ENCODE measurements at regions not wholly inside any gene's neighbourhood (a gene's known extent, or its start where the extent isn't known, plus 50 kb on each side); places are given as distances from the start of the nearest gene placed in this dataset.
"Not testable (repeated sequence)": the region's sequence is repeated elsewhere in the genome, so short reads cannot be mapped to it uniquely, and the experiment has no call there.

GRCh38 chr2:58745334-58745733, 504.2 kb upstream of the FANCL start:
- WGBS, 3 donors: 44 to 72% (median 50%) methylated on average over 2 of the region's 2 CpGs

GRCh38 chr2:58740426-58740825, 499.3 kb upstream of the FANCL start:
- no peak for DNase-seq
- no peak for FAIRE-seq

More at GRCh38 chr2:58745334-58745733, 504.2 kb upstream of the FANCL start:
- DNase-seq; H3K9me3 ChIP-seq (ENCODE audit: control insufficient read depth in 2 of 2, insufficient read depth in 1 of 2, low read depth in 1 of 2, low read length in 1 of 2); H3K4me3 ChIP-seq (ENCODE audit: low read depth in 1 of 3, low read length in 3 of 3); H3K4me1 ChIP-seq (ENCODE audit: control insufficient read depth in 3 of 3, insufficient read depth in 2 of 3, low read depth in 1 of 3, low read length in 2 of 3); H3K27ac ChIP-seq (ENCODE audit: low read depth in 1 of 3, low read length in 2 of 3); FAIRE-seq; H3K36me3 ChIP-seq (ENCODE audit: control insufficient read depth in 3 of 3, insufficient read depth in 2 of 3, low read depth in 1 of 3, low read length in 3 of 3); H3K27me3 ChIP-seq (ENCODE audit: control insufficient read depth in 3 of 3, insufficient read depth in 3 of 3, low read length in 3 of 3): not testable (repeated sequence)

GRCh38 chr2:58739033-58739432, 497.9 kb upstream of the FANCL start:
- Histone ChIP-seq H3K27ac (ENCODE audit: low read depth in 1 of 3, low read length in 2 of 3) (no peak overlapping the region), H3K9me3 (ENCODE audit: control insufficient read depth in 2 of 2, insufficient read depth in 1 of 2, low read depth in 1 of 2, low read length in 1 of 2) (no peaks in the 10 kb centered on the region), H3K4me3 (ENCODE audit: low read depth in 1 of 3, low read length in 3 of 3) (no peak overlapping the region), H3K36me3 (ENCODE audit: control insufficient read depth in 3 of 3, insufficient read depth in 2 of 3, low read depth in 1 of 3, low read length in 3 of 3) (no peaks in the 10 kb centered on the region), H3K27me3 (ENCODE audit: control insufficient read depth in 3 of 3, insufficient read depth in 3 of 3, low read length in 3 of 3) (no peaks in the 10 kb centered on the region), H3K4me1 (ENCODE audit: control insufficient read depth in 3 of 3, insufficient read depth in 2 of 3, low read depth in 1 of 3, low read length in 2 of 3) (no peaks in the 10 kb centered on the region)
- FAIRE-seq: no peak
- 79 to 94% (median 85%) methylated on average over 1 of the region's 1 CpG for WGBS, 3 donors
- DNase-seq: no peak

More at GRCh38 chr2:58740426-58740825, 499.3 kb upstream of the FANCL start:
- no peak overlapping the region for H3K27ac ChIP-seq (ENCODE audit: low read depth in 1 of 3, low read length in 2 of 3)
- no peaks in the 10 kb centered on the region for H3K27me3 ChIP-seq (ENCODE audit: control insufficient read depth in 3 of 3, insufficient read depth in 3 of 3, low read length in 3 of 3)
- H3K9me3 ChIP-seq (ENCODE audit: control insufficient read depth in 2 of 2, insufficient read depth in 1 of 2, low read depth in 1 of 2, low read length in 1 of 2): no peaks in the 10 kb centered on the region
- H3K4me1 ChIP-seq (ENCODE audit: control insufficient read depth in 3 of 3, insufficient read depth in 2 of 3, low read depth in 1 of 3, low read length in 2 of 3): no peaks in the 10 kb centered on the region
- WGBS, 3 donors: 63 to 70% (median 67%) methylated on average over 1 of the region's 1 CpG
- H3K36me3 ChIP-seq (ENCODE audit: control insufficient read depth in 3 of 3, insufficient read depth in 2 of 3, low read depth in 1 of 3, low read length in 3 of 3): no peaks in the 10 kb centered on the region
- H3K4me3 ChIP-seq (ENCODE audit: low read depth in 1 of 3, low read length in 3 of 3): no peak overlapping the region

GRCh38 chr2:58734365-58734764, 493.2 kb upstream of the FANCL start:
- no peak for FAIRE-seq
- Histone ChIP-seq H3K4me1 (ENCODE audit: control insufficient read depth in 3 of 3, insufficient read depth in 2 of 3, low read depth in 1 of 3, low read length in 2 of 3) (no peaks in the 10 kb centered on the region), H3K4me3 (ENCODE audit: low read depth in 1 of 3, low read length in 3 of 3) (no peak overlapping the region), H3K27ac (ENCODE audit: low read depth in 1 of 3, low read length in 2 of 3) (no peak overlapping the region), H3K27me3 (ENCODE audit: control insufficient read depth in 3 of 3, insufficient read depth in 3 of 3, low read length in 3 of 3) (no peaks in the 10 kb centered on the region), H3K9me3 (ENCODE audit: control insufficient read depth in 2 of 2, insufficient read depth in 1 of 2, low read depth in 1 of 2, low read length in 1 of 2) (no peaks in the 10 kb centered on the region), H3K36me3 (ENCODE audit: control insufficient read depth in 3 of 3, insufficient read depth in 2 of 3, low read depth in 1 of 3, low read length in 3 of 3) (no peaks in the 10 kb centered on the region)
- DNase-seq: no peak
- WGBS, 3 donors: 5 to 64% (median 44%) methylated on average over 1 of the region's 1 CpG

GRCh38 chr2:58732999-58733398, 491.9 kb upstream of the FANCL start:
- Histone ChIP-seq H3K4me1 (ENCODE audit: control insufficient read depth in 3 of 3, insufficient read depth in 2 of 3, low read depth in 1 of 3, low read length in 2 of 3) (no peaks in the 10 kb centered on the region), H3K4me3 (ENCODE audit: low read depth in 1 of 3, low read length in 3 of 3) (no peak overlapping the region), H3K9me3 (ENCODE audit: control insufficient read depth in 2 of 2, insufficient read depth in 1 of 2, low read depth in 1 of 2, low read length in 1 of 2) (no peaks in the 10 kb centered on the region), H3K36me3 (ENCODE audit: control insufficient read depth in 3 of 3, insufficient read depth in 2 of 3, low read depth in 1 of 3, low read length in 3 of 3) (no peaks in the 10 kb centered on the region), H3K27me3 (ENCODE audit: control insufficient read depth in 3 of 3, insufficient read depth in 3 of 3, low read length in 3 of 3) (no peaks in the 10 kb centered on the region), H3K27ac (ENCODE audit: low read depth in 1 of 3, low read length in 2 of 3) (no peak overlapping the region)
- 89 to 100% (median 100%) methylated on average over 1 of the region's 1 CpG for WGBS, 3 donors
- no peak for DNase-seq
- no peak for FAIRE-seq

- FAIRE-seq: no peak
- 34 to 56% (median 50%) methylated on average over 2 of the region's 2 CpGs for WGBS, 3 donors
- Histone ChIP-seq H3K27ac (ENCODE audit: low read depth in 1 of 3, low read length in 2 of 3) (no peak overlapping the region), H3K9me3 (ENCODE audit: control insufficient read depth in 2 of 2, insufficient read depth in 1 of 2, low read depth in 1 of 2, low read length in 1 of 2) (no peaks in the 10 kb centered on the region), H3K4me1 (ENCODE audit: control insufficient read depth in 3 of 3, insufficient read depth in 2 of 3, low read depth in 1 of 3, low read length in 2 of 3) (no peaks in the 10 kb centered on the region), H3K36me3 (ENCODE audit: control insufficient read depth in 3 of 3, insufficient read depth in 2 of 3, low read depth in 1 of 3, low read length in 3 of 3) (no peaks in the 10 kb centered on the region), H3K27me3 (ENCODE audit: control insufficient read depth in 3 of 3, insufficient read depth in 3 of 3, low read length in 3 of 3) (no peaks in the 10 kb centered on the region), H3K4me3 (ENCODE audit: low read depth in 1 of 3, low read length in 3 of 3) (no peak overlapping the region)
- DNase-seq: no peak
These were observed 490.4 kb upstream of the FANCL start for GRCh38 chr2:58731488-58731869.

- WGBS, 3 donors: 44 to 56% (median 50%) methylated on average over 5 of the region's 5 CpGs
- DNase-seq (no peak), FAIRE-seq (no peak)
- H3K27me3 ChIP-seq (ENCODE audit: control insufficient read depth in 3 of 3, insufficient read depth in 3 of 3, low read length in 3 of 3): no peaks in the 10 kb centered on the region
- no peaks in the 10 kb centered on the region for H3K9me3 ChIP-seq (ENCODE audit: control insufficient read depth in 2 of 2, insufficient read depth in 1 of 2, low read depth in 1 of 2, low read length in 1 of 2)
- no peak overlapping the region for H3K4me3 ChIP-seq (ENCODE audit: low read depth in 1 of 3, low read length in 3 of 3)
- no peaks in the 10 kb centered on the region for H3K36me3 ChIP-seq (ENCODE audit: control insufficient read depth in 3 of 3, insufficient read depth in 2 of 3, low read depth in 1 of 3, low read length in 3 of 3)
- no peaks in the 10 kb centered on the region for H3K4me1 ChIP-seq (ENCODE audit: control insufficient read depth in 3 of 3, insufficient read depth in 2 of 3, low read depth in 1 of 3, low read length in 2 of 3)
- no peak overlapping the region for H3K27ac ChIP-seq (ENCODE audit: low read depth in 1 of 3, low read length in 2 of 3)
These were observed 489.8 kb upstream of the FANCL start for GRCh38 chr2:58730764-58731487.

GRCh38 chr2:58727981-58728656, 487.0 kb upstream of the FANCL start:
- no peaks in the 10 kb centered on the region for H3K4me1 ChIP-seq (ENCODE audit: control insufficient read depth in 3 of 3, insufficient read depth in 2 of 3, low read depth in 1 of 3, low read length in 2 of 3)
- no peaks in the 10 kb centered on the region for H3K27me3 ChIP-seq (ENCODE audit: control insufficient read depth in 3 of 3, insufficient read depth in 3 of 3, low read length in 3 of 3)
- DNase-seq (no peak), FAIRE-seq (no peak)
- H3K9me3 ChIP-seq (ENCODE audit: control insufficient read depth in 2 of 2, insufficient read depth in 1 of 2, low read depth in 1 of 2, low read length in 1 of 2): no peaks in the 10 kb centered on the region
- H3K4me3 ChIP-seq (ENCODE audit: low read depth in 1 of 3, low read length in 3 of 3): no peak overlapping the region
- H3K36me3 ChIP-seq (ENCODE audit: control insufficient read depth in 3 of 3, insufficient read depth in 2 of 3, low read depth in 1 of 3, low read length in 3 of 3): no peaks in the 10 kb centered on the region
- 87 to 96% (median 90%) methylated on average over 2 of the region's 2 CpGs for WGBS, 3 donors
- no peak overlapping the region for H3K27ac ChIP-seq (ENCODE audit: low read depth in 1 of 3, low read length in 2 of 3)

All from small intestine (tissue), 7 donors.